Osteoblast (primary cell): ENCODE measurements at regions not wholly inside any gene's neighbourhood (a gene's known extent, or its start where the extent isn't known, plus 50 kb on each side); places are given as distances from the start of the nearest gene placed in this dataset.
A peak's percentile ranks its signal among the peaks of the same experiment; 100 is the strongest.

Experiments used
- DNase-seq: peaks from one replicate; pipeline ENCODE4 v3.0.0; 2011; ENCODE audit warnings: low spot score, mixed read lengths; ENCODE audit not compliant: insufficient read length; ENCODE audit errors: missing footprints
- H2AFZ ChIP-seq: 2 replicates; pipeline ENCODE4 v1.6.0; 2011; ENCODE audit warnings: mild to moderate bottlenecking, low read length
- H3K27ac ChIP-seq: 2 replicates; pipeline ENCODE4 v1.5.1; 2011; ENCODE audit warnings: mild to moderate bottlenecking, low read depth, low read length, moderate library complexity
- H3K27me3 ChIP-seq: 2 replicates; pipeline ENCODE4 v1.6.0; 2012; ENCODE audit warnings: mild to moderate bottlenecking, control low read depth, inconsistent platforms, low read length, moderate library complexity; ENCODE audit not compliant: insufficient read depth
- H3K36me3 ChIP-seq: 2 replicates; pipeline ENCODE4 v1.5.1; 2011; ENCODE audit warnings: mild to moderate bottlenecking, low read length, control low read depth, moderate library complexity; ENCODE audit not compliant: insufficient read depth
- H3K4me1 ChIP-seq: 2 replicates; pipeline ENCODE4 v1.5.1; 2011; ENCODE audit warnings: mild to moderate bottlenecking, low read length, control low read depth, moderate library complexity; ENCODE audit not compliant: insufficient read depth
- H3K4me2 ChIP-seq: 2 replicates; pipeline ENCODE4 v1.6.0; 2011; ENCODE audit warnings: mild to moderate bottlenecking, low read length; ENCODE audit not compliant: insufficient read depth
- H3K4me3 ChIP-seq: fragments of 200-600 bp; sonication (generic); 3 replicates; pipeline ENCODE4 v1.5.1; 2012; ENCODE audit warnings: mild to moderate bottlenecking, low read length, inconsistent platforms; ENCODE audit not compliant: insufficient read depth
- H3K79me2 ChIP-seq: 2 replicates; pipeline ENCODE4 v1.6.0; 2012; ENCODE audit warnings: mild to moderate bottlenecking, low read length, control low read depth, inconsistent platforms; ENCODE audit not compliant: insufficient read depth
- H3K9me3 ChIP-seq: 2 replicates; pipeline ENCODE4 v1.5.1; 2011; ENCODE audit warnings: low read depth, low read length, control low read depth
- H4K20me1 ChIP-seq: 2 replicates; pipeline ENCODE4 v1.6.0; 2012; ENCODE audit warnings: mild to moderate bottlenecking, low read length, control low read depth; ENCODE audit not compliant: insufficient read depth
- CTCF ChIP-seq: IDR thresholded peaks from 2 replicates; pipeline ENCODE4 v1.5.1; 2011; ENCODE audit warnings: mild to moderate bottlenecking, low read depth, low read length, moderate library complexity; ENCODE audit errors: extremely low read depth

GRCh38 chr9:18067548-18068120 is 406.3 kb upstream of the ADAMTSL1 start:
- DNase-seq, result no peak
- H3K4me3 ChIP-seq, result no peak overlapping the region
- H4K20me1 ChIP-seq, result no peaks in the 10 kb centered on the region
- no peak overlapping the region for H3K27ac ChIP-seq
- H3K4me1 ChIP-seq, result peaks cover 3% of the 10 kb centered on the region
- no peak overlapping the region for H3K4me2 ChIP-seq
- H3K9me3 ChIP-seq, result no peaks in the 10 kb centered on the region
- no peaks in the 10 kb centered on the region for H3K36me3 ChIP-seq
- no peaks in the 10 kb centered on the region for H3K27me3 ChIP-seq
- H2AFZ ChIP-seq, result no peak overlapping the region
- no peaks in the 10 kb centered on the region for H3K79me2 ChIP-seq
- TF ChIP-seq CTCF, result no peak

GRCh38 chr9:18068900-18069299 is 405.1 kb upstream of the ADAMTSL1 start:
- no peak for TF ChIP-seq CTCF
- no peak overlapping the region for H3K27ac ChIP-seq

GRCh38 chr9:18071651-18072060 is 402.3 kb upstream of the ADAMTSL1 start:
- peaks cover 3% of the 10 kb centered on the region for H3K4me1 ChIP-seq

More at GRCh38 chr9:18068900-18069299, 405.1 kb upstream of the ADAMTSL1 start:
- Histone ChIP-seq H3K9me3 (no peaks in the 10 kb centered on the region), H3K4me3 (no peak overlapping the region), H4K20me1 (no peaks in the 10 kb centered on the region), H3K27me3 (no peaks in the 10 kb centered on the region), H3K36me3 (no peaks in the 10 kb centered on the region), H2AFZ (no peak overlapping the region), H3K4me1 (peaks cover 3% of the 10 kb centered on the region), H3K4me2 (no peak overlapping the region), H3K79me2 (no peaks in the 10 kb centered on the region)
- DNase-seq, result no peak

GRCh38 chr9:18073002-18073401 is 401.0 kb upstream of the ADAMTSL1 start:
- H3K4me3 ChIP-seq, result no peak overlapping the region
- no peaks in the 10 kb centered on the region for H3K36me3 ChIP-seq
- peaks cover 3% of the 10 kb centered on the region for H3K4me1 ChIP-seq
- no peak overlapping the region for H2AFZ ChIP-seq
- no peaks in the 10 kb centered on the region for H3K27me3 ChIP-seq
- no peak for TF ChIP-seq CTCF
- no peak overlapping the region for H3K4me2 ChIP-seq
- H4K20me1 ChIP-seq, result no peaks in the 10 kb centered on the region
- H3K27ac ChIP-seq, result no peak overlapping the region
- no peaks in the 10 kb centered on the region for H3K9me3 ChIP-seq
- H3K79me2 ChIP-seq, result no peaks in the 10 kb centered on the region
- no peak for DNase-seq

More at GRCh38 chr9:18071651-18072060, 402.3 kb upstream of the ADAMTSL1 start:
- Histone ChIP-seq H2AFZ (no peak overlapping the region), H3K27me3 (no peaks in the 10 kb centered on the region), H3K9me3 (no peaks in the 10 kb centered on the region), H4K20me1 (no peaks in the 10 kb centered on the region), H3K4me3 (no peak overlapping the region), H3K4me2 (peak overlapping the region; percentile 18), H3K36me3 (no peaks in the 10 kb centered on the region), H3K79me2 (no peaks in the 10 kb centered on the region), H3K27ac (no peak overlapping the region)
- no peak for TF ChIP-seq CTCF
- DNase-seq, result no peak
